KBM-7 (cell line): ENCODE measurements at regions not wholly inside any gene's neighbourhood (a gene's known extent, or its start where the extent isn't known, plus 50 kb on each side); places are given as distances from the start of the nearest gene placed in this dataset.

ENCODE experiments used
- DNase-seq: peaks from one replicate; pipeline ENCODE4 v3.0.0-alpha.2; 2015
- in situ Hi-C: fragments of 300-500 bp; cut with MboI; formaldehyde crosslinking; loops from 2 replicates; pipeline ENCODE4 v1.14.3; 2020; ENCODE audit warnings: low sequenced_read_pairs, low pct_unique_long_range_greater_than_20kb, mixed read lengths

DNA sequence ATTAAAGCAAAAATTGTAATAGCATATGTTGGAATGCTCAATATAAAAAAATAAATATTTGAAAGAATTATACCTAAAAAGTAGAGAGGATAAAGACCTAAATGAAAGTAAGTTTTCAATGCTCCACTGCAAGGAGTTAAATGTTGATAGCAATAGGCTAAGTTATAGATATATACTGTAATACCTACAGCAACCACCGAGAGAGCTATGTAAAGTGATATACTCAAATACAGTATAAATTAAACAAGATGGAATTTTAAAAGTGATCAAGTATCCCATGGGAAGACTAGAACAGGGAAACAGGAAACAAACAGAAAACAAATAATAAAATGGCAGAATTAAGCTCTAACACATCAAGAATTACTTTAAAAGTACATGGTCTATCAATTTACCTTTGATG, 73.9 kb downstream of the CASP3 start:
- no peak for DNase-seq
- in situ Hi-C loops: no loop called here

DNA sequence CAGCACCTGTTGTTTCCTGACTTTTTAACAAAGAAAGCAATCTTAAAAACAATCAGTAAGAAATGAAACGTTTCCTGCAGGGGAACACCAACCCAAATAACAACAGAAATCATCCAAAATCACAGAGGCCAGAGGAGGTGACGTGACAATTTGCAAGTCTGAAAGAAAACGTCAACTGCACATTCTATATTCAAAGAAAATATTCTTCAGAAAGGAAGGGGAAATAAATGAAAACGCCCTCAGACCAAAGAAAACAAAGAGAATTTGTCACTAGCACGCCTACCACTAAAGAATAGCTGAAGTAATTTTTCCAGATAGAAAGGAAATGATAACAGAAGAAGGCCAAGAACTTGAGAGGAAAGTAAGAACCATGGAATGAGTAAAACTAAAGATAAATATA, 74.4 kb downstream of the CASP3 start:
- in situ Hi-C loops: no loop called here
- DNase-seq: no peak

DNA sequence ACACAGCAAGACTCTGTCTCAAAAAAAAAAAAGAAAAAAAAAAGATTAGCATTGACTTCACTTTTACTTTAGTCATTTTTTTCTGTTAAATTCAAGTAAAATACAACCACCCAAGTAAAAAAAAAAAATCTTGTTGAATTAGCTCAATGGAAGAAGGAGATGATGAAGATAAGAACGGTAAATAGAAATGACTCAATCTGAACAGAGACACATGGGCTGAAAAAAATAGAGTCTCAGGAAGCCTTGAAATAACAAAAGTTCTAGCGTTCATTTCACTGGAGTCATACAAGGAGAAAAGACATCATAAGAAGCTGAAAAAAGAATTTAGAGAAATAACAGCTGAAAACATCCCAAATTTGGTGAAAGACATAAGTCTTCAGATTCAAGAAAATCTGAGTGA, 75.5 kb downstream of the CASP3 start:
- in situ Hi-C loops: no loop called here
- DNase-seq: no peak

DNA sequence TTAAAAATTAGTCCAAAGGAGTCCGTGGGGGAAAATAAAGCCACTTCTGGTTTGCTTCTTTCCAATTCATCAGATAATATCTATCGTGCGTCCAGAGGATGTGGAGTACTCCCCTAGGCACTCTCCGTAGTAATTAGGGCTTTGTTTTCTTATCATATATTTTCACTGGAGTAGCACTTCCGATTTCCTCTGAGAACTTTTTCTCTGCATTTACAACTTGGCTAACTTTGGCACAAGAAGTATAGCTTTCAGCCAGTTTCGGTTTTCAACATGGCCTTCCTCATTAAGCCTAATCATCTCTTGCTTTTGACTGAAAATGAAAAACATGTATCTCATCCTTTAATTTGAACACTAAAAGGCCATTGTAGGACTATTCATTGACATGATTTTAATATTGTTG, 80.5 kb downstream of the CASP3 start:
- peak; percentile 40 for DNase-seq
- in situ Hi-C loops: no loop called here

DNA sequence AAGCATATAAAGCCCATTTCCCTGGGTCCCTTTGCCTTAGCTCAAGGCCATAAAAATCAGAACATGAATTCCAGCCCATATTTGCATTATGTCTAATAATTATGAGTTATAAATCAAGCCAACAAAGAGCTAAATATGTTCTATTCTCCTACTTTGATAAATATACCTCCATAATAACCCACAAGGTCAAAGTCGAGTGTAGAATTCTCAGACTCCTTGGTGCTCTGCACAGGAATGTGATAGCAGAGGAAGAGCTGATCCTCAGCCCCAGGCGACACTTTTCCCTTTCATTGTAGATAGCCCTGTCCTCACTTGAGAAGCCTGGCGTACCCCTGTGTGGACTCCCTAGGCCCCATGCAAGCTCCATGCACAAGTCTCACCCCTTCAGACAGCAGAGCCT, 85.6 kb downstream of the CASP3 start:
- in situ Hi-C loops: no loop called here
- no peak for DNase-seq

DNA sequence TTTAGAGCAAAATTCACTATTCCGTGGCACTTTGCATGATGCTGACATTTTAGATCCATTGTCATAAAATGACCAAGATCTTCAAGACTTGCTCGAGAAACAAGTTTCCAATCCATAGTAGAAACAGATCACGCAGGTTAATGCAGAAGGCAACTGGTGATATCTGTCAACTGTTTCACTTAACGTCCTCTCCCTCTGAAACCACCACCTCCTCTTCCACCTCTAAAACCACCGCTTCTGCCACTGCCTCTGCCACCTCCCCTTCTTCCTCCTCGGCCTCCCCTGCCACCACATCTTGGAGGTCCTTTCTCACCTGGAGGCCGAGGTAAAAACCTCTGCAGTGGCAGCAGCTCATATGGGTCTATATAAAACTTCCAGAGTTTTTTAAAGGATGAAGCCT, 84.6 kb upstream of the IRF2 start:
- in situ Hi-C loops: no loop called here

DNA sequence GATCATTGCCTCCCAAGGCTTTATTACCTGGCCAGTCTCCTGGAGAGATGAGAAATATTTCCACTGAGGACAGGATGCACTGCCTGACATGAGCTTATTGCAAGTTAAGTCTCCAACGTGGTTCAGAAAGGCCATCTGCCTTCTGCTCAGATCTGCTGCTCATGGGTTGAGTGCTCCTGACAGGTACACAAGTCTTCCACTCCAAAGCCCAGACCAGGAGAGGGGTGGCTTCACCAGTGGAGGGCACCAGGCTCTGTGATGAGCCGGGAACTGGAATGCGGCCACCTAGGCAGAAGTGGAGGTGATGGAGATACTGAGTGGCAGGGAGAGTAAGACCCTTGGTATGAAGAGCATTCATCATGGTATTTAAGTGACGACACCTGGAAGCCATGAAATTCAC, 79.5 kb upstream of the IRF2 start:
- DNase-seq: no peak
- in situ Hi-C loops: no loop called here

More for the DNA sequence above, 84.6 kb upstream of the IRF2 start:
- DNase-seq: no peak

DNA sequence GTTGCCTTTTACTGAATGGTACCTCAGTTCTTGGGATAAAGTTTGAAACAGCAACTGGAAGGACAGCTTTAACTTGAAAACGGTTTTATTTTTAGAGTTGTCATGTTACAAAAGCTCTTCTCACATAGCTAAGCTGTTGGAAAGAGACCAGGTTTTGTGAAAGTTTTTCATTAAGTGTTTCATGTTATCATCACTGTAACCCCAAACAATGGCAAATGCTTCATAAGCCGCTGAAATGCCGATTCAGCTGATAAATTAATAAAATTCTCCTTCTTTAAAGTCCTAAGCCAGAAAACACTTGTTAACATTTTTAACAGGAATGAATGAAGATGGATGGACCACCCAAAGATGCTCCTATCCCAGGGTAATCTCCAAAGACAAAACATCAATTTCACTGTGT, 76.1 kb upstream of the IRF2 start:
- DNase-seq: no peak
- in situ Hi-C loops: no loop called here

DNA sequence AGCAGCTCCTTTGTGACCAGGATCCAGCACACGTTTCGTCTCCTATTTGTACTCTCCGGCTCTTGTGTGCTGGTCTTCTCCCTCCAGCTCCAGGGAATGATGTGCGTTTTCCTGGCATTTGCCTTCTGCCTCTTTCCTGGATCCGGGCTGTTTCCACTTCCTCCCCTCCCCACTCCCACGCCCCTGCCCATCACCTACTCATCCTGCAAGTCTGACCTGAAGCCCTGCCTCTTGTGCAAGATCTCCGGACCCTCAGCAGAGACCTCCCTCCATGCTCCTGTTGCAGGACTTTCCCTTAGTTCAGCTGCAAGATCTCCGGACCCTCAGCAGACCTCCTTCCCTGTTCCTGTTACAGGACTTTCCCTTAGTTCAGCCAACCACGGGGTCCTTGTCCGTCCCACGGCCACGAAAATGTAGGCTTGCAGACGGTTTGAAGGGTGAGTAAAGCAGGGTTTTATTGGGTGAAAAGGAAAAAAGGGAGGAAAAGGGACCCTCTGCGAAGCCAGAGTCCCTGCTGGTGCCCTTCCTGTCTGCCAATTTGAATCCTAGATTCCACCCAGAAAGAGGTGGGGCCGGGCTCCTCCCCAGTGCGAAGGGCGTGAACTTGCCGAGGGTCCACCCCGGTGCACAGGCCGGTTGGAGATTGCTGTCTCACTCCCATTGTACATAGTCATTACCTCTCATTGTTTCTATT, 74.4 kb upstream of the IRF2 start:
- in situ Hi-C loops: no loop called here
- DNase-seq: no peak

DNA sequence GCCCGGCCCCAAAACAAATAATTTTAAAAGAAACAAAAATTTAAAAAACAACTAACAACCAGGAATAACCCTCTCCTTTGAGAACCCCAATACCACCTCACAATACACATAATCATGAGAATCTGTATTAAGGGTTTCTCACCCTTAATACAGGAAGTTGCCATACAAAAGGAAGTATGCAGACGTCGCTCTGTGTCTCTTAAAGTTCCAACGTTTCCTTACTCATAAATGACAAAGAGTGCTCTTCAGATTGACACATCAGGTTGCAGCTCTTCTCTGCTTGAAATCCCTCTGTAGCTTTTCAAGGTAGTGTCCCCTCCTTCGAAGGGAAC, 73.9 kb upstream of the IRF2 start:
- in situ Hi-C loops: no loop called here

DNA sequence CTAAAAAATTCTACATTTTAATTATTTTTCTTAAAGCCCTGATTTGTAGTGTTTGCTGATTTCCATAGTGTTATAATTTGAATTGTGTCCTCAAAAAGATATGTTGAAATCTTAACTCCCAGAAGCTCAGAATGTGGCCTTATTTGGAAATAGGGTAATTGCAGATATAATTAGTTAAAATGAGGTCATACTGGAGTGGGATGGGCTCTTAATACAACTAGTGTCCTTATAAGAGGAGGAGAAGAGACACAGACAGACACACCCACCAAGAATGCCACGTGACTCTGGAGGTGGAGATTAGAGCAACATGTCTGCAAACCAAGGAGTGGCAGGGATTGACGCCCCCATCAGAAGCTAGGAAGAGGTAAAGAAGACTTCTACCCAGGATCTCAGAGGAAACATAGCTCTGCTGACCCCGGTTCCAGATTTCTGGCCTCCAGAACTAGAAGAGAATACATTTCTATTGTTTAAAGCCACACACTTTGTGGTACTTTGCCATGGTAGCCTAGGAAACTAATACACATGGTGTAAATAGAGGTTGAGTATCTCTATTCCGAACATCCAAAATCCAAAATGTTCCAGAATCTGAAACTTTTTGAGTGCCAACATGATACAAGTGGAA, 70.5 kb upstream of the IRF2 start:
- DNase-seq: no peak
- in situ Hi-C loops: no loop called here

More for the DNA sequence above, 73.9 kb upstream of the IRF2 start:
- no peak for DNase-seq

DNA sequence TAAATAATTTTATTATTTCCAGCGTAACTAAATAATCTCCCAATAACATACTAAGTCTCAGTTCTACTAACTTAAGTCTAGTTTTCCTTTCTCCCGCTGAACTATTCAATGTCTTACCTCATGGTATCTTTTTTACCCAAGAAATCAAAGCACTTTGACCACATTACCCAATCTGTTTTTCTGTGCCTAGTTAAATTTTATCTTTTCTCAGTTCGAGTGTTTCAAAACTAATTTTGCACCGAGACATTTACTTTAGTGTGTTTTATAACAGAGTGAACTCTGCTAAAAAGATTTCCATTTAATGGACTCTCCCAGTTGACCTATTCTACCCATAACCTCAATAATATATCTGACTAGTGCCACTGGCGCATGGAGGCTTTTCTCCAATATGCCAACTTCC, 67.6 kb upstream of the IRF2 start:
- no peak for DNase-seq
- in situ Hi-C loops: no loop called here

DNA sequence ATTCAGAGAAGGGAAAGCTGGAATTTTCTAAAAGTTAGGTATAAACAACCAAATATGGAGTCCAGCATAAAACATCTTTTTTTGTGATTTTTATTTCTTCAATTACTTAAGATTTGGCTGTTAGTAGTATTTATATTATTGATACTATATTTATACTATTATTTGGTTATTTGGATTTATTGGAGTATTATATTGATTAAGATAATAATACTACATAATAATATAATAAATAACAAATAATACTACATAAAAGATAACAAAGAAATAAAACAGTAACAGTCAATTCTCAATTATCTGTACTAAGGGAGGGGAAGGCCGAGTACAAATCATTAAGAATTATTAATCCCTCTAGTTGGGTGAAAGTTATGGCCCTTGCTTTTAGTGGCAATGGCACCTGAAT, 66.0 kb upstream of the IRF2 start:
- in situ Hi-C loops: no loop called here
- DNase-seq: no peak

DNA sequence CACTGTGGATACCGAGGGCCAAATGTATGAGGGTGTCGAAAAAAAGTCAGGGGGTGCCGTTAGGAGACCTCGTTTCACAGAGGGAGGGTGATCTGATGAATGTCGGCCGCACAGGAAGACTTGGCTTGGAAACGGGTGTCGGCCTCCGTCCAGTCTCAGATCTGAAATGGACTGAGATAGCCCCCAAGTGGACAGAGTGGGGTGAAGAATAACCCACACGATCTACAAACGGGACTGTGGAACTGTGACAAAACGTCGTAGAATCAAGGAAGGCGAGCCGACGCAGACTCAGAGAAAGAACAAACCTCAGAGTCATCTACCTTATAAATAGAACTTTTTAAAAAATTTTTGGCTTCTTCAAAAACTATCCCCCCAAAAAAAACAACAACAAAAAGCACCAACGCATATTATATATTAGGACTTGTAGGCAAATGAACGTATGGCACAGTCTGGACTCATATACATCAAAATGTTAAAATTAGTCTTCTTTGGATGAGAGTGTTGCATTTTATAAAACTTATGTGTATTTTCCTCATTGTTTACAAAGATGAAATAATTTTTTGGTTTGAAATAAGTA, 63.8 kb upstream of the IRF2 start:
- peak; percentile 88 for DNase-seq
- in situ Hi-C loops: no loop called here

DNA sequence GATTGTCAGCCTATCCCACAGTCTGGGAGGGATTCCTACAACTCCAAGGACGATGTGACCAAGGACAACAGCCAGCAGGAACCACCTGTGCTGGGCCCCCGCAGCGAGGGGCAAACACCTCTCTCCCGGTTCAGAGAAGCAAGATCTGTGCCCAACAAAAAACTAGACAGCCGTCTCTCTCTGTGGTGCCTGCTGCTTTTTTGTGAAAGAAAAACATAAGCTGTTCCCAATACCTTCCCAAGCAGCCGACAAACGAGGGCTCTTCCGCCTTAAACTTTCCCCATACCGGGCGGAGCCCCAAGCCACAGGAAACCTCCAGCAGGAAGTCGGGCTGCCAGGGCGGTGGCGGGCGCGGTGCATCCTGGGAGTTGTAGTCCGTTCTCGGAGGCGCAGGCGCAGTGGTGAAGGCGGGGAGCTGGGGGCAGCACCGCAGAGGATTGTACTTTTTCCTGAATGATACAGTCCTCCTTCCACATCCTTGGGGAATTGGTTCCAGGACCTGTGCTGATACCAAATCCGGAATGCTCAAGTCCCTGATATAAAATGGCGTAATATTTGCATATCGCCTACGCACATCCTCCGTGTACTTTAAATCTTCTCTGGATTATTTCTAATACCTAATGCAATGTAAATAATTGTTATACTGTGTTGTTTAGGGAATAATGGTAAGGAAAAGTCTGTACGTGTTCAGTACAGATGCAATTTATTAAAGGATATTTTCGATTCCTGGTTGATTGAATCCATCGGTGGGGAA, 63.1 kb upstream of the IRF2 start:
- in situ Hi-C loops: no loop called here
- DNase-seq: peak; percentile 96

DNA sequence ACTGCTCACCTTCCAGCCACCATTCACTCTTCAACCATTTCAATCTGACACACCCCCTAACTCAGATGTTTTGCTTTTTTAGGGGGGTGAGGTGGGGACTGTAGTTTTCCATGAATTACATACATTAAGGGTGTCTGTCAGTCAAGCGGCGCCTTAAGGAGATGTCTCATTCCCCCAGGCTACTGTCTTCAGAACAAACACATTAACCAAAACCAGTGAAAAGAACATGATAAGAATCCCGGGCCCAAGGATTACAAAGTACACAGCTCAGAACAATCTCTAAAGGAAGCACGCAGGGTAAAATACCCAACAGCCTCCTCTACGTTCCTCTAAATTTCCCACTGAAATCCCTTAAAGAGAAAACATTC, 62.5 kb upstream of the IRF2 start:
- in situ Hi-C loops: no loop called here
- DNase-seq: no peak

DNA sequence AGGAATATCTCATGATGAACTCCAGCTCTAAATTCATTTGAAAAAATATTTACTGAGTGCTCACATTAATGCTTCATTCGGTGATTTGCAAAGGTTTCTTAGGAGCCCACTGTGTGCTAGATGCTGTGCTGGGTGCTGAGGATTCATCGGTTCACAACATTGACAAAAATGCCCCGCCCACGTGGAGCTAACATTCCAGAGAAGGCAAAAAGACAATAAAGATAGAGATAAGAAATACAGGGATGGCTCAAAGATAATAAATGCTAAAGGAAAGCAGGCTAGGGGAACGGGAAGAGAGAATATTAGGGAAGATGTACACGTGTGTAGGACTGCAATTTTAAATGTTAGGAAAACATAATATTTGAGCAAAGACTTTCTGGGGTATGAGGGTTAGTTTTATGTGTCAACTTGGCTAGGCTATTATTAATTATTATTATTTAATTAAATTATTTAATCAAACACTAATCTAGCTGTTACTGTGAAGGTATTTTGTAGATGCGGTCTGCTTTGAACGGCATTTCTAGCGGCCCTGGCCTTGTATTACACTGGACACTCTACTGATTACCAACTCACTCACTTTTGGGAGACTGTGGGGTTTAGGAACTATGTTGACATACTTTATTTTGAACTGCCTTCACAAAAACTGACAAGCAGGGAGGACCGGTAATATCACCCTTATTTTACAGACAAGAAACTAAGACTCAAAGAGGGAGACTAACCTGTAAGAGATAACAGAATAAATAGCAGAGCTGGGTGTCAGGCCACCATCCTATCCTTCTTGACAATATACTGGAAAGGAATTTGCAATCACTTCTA, 61.9 kb upstream of the IRF2 start:
- in situ Hi-C loops: no loop called here
- DNase-seq: no peak

DNA sequence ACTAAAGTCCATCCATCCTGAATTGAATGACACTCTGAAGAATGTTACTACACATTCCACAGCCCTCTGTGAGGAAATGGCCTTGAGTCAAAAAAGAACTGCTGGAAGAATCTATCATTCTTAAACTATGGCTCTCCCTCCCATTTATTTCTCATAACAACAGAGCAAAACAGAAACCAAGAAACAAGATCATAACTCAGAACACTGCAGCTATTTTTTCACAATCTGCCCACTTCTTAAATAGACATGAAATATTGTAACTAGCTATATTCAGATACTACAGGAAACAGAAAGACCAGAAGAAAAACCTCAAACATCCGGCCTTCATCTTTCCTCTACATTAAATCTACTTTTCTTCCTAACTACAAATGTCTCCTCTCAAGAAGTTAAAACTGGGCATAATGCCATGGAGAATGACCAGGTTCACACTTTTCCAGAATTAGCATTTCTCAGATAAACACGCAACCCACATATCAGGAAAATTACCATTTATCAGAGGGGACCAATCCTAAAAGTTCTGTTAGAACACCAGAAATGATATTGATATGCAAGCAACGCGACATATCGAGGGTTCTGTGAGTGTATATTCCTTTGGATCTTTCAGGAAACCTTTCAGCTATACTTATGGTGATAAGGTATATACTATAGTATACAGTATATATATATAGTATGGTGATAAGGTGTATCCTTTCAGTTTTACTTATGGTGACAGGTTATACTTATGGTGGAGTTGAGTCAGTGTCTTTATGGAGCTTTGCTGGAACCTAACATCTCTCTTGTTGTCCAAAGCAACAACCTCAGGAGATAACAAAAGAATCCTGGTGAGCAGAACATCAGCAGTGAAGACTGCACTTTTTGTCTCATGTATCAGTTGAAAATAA, 60.4 kb upstream of the IRF2 start:
- in situ Hi-C loops: no loop called here
- peak; percentile 90 for DNase-seq

DNA sequence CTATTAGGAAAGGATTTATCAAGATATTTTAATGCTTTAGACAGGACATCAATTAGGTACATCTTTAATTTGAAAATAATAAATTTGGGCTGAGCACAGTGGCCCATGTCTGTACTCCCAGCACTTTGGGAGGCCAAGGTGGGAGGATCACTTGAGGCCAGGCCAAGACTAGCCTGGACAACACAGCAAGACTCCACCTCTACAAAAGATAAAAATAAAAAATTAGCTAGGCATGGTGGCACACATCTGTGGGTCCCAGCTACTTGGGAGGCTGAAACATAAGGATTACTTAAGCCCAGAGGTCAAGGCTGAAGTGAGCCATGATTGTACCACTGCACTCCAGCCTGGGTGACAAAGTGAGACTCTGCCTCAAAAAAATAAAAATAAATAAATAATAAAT, 59.6 kb upstream of the IRF2 start:
- in situ Hi-C loops: no loop called here
- DNase-seq: no peak
